SK-N-SH treated with all-trans-retinoic acid at 6 μM for 48 hours (cell line): ENCODE measurements at regions not wholly inside any gene's neighbourhood (a gene's known extent, or its start where the extent isn't known, plus 50 kb on each side); places are given as distances from the start of the nearest gene placed in this dataset.

Source experiments
- BACH2 ChIP-seq: fragments of 250-450 bp; sonication (Bioruptor Pico); IDR thresholded peaks from 2 replicates; pipeline ENCODE4 v1.9.0; 2021; ENCODE audit warnings: mild to moderate bottlenecking, borderline replicate concordance
- CSDC2 ChIP-seq: fragments of 250-450 bp; sonication (Bioruptor Pico); IDR thresholded peaks from 2 replicates; pipeline ENCODE4 v1.5.0; 2020; ENCODE audit warnings: mild to moderate bottlenecking, moderate library complexity
- CSRNP3 ChIP-seq: fragments of 250-450 bp; sonication (Bioruptor Pico); IDR thresholded peaks from 2 replicates; pipeline ENCODE4 v1.5.1; 2021; ENCODE audit warnings: mild to moderate bottlenecking, moderate library complexity
- ESRRG ChIP-seq: fragments of 250-450 bp; sonication (Bioruptor Pico); IDR thresholded peaks from 2 replicates; pipeline ENCODE4 v1.6.1; 2021; ENCODE audit warnings: mild to moderate bottlenecking
- GLIS3 ChIP-seq: fragments of 250-450 bp; sonication (Bioruptor Pico); IDR thresholded peaks from 2 replicates; pipeline ENCODE4 v1.5.0; 2020; ENCODE audit warnings: mild to moderate bottlenecking, moderate library complexity
- ISL1 ChIP-seq: fragments of 250-450 bp; sonication (Bioruptor Pico); IDR thresholded peaks from 2 replicates; pipeline ENCODE4 v2.1.2; 2022; ENCODE audit warnings: mild to moderate bottlenecking, moderate library complexity
- PATZ1 ChIP-seq: fragments of 250-450 bp; sonication (Bioruptor Pico); IDR thresholded peaks from 2 replicates; pipeline ENCODE4 v1.8.0; 2020; ENCODE audit warnings: mild to moderate bottlenecking, moderate library complexity, borderline replicate concordance
- POU6F1 ChIP-seq: fragments of 250-450 bp; sonication (Bioruptor Pico); IDR thresholded peaks from 2 replicates; pipeline ENCODE4 v1.8.0; 2021; ENCODE audit warnings: low read depth, mild to moderate bottlenecking, moderate library complexity, borderline replicate concordance
- PPARA ChIP-seq: fragments of 250-450 bp; sonication (Bioruptor Pico); IDR thresholded peaks from 2 replicates; pipeline ENCODE4 v1.5.0; 2020; ENCODE audit warnings: mild to moderate bottlenecking, borderline replicate concordance
- TSHZ2 ChIP-seq: fragments of 250-450 bp; sonication (Bioruptor Pico); IDR thresholded peaks from 2 replicates; pipeline ENCODE4 v1.5.0; 2020; ENCODE audit warnings: mild to moderate bottlenecking, moderate library complexity
- ZFP3 ChIP-seq: fragments of 250-450 bp; sonication (Bioruptor Pico); IDR thresholded peaks from 2 replicates; pipeline ENCODE4 v1.5.0; 2020; ENCODE audit warnings: mild to moderate bottlenecking, moderate library complexity
- ZFP30 ChIP-seq: fragments of 450-650 bp; formaldehyde crosslinking; IDR thresholded peaks from 2 replicates; pipeline ENCODE4 v1.5.0; 2022; ENCODE audit warnings: mild to moderate bottlenecking, moderate library complexity
- ZNF565 ChIP-seq: fragments of 450-650 bp; formaldehyde crosslinking; conservative IDR thresholded peaks from 2 replicates; pipeline ENCODE4 v1.5.0; 2020; ENCODE audit warnings: low read depth, mild to moderate bottlenecking, moderate library complexity
- ZNF8 ChIP-seq: fragments of 450-650 bp; formaldehyde crosslinking; IDR thresholded peaks from 2 replicates; pipeline ENCODE4 v1.5.0; 2020; ENCODE audit warnings: mild to moderate bottlenecking, moderate library complexity

- no peak for TF ChIP-seq ZNF565 (CRISPR knock-in tag)
- TF ChIP-seq PATZ1 (CRISPR knock-in tag): no peak
- TF ChIP-seq CSDC2 (CRISPR knock-in tag): no peak
- no peak for TF ChIP-seq ZFP3 (CRISPR knock-in tag)
- TF ChIP-seq TSHZ2: no peak
- no peak for TF ChIP-seq ISL1 (CRISPR knock-in tag)
- TF ChIP-seq PPARA (CRISPR knock-in tag): no peak
- TF ChIP-seq BACH2 (CRISPR knock-in tag): no peak
- TF ChIP-seq ZNF8 (CRISPR knock-in tag): no peak
- no peak for TF ChIP-seq ZFP30 (CRISPR knock-in tag)
- TF ChIP-seq ESRRG: no peak
- TF ChIP-seq GLIS3 (CRISPR knock-in tag): no peak
- no peak for TF ChIP-seq POU6F1 (CRISPR knock-in tag)
- no peak for TF ChIP-seq CSRNP3 (CRISPR knock-in tag)
These were observed 703.1 kb upstream of the FZD8 start for GRCh38 chr10:36345175-36345533.
